Esophagus squamous epithelium (tissue), 5 donors: ENCODE measurements at regions not wholly inside any gene's neighbourhood (a gene's known extent, or its start where the extent isn't known, plus 50 kb on each side); places are given as distances from the start of the nearest gene placed in this dataset.

Experiments used
- DNase-seq: peaks from one replicate; lab custom pipeline; 2025; lab: John Stamatoyannopoulos, UW
- H3K27ac ChIP-seq, 4 donors: fragments of 200-600 bp; sonication (generic); one replicate each; pipeline ENCODE4 v1.5.1; 2016 to 2019; ENCODE audit warnings: mild to moderate bottlenecking in 1 of 4
- H3K27me3 ChIP-seq, 4 donors: fragments of 200-600 bp; sonication (generic); 1 replicate in 3 of 4; 2 replicates in 1 of 4; pipeline versions ENCODE4 v1.5.1 to v1.6.0; 2017 to 2021; ENCODE audit warnings: antibody characterized with exemption in 1 of 4
- H3K36me3 ChIP-seq, 3 donors: fragments of 200-600 bp; sonication (generic); one replicate each; pipeline ENCODE4 v1.5.1; 2016 to 2019
- H3K4me1 ChIP-seq, 3 donors: fragments of 200-600 bp; sonication (generic); one replicate each; pipeline ENCODE4 v1.5.1; 2017 to 2019
- H3K4me3 ChIP-seq, 4 donors: fragments of 200-600 bp; sonication (generic); 1 replicate in 3 of 4; 2 replicates in 1 of 4; pipeline ENCODE4 v1.5.1; 2016 to 2019; ENCODE audit warnings: mild to moderate bottlenecking in 2 of 4, moderate library complexity in 1 of 4
- H3K9me3 ChIP-seq, 3 donors: fragments of 200-600 bp; sonication (generic); one replicate each; pipeline ENCODE4 v1.5.1; 2016 to 2019
- CTCF ChIP-seq, 6 experiments: fragments of 450-650 bp in 4 of 6; fragments of 200-600 bp in 2 of 6; sonication (generic) in 2 of 6; IDR thresholded peaks; one replicate each; pipeline ENCODE4 v1.5.1; 2016 to 2019; ENCODE audit warnings: antibody characterized with exemption in 6 of 6, mild to moderate bottlenecking in 4 of 6, moderate library complexity in 4 of 6
- POLR2A ChIP-seq, 4 donors: fragments of 450-650 bp; IDR thresholded peaks; one replicate each; pipeline ENCODE4 v1.6.1; 2017; ENCODE audit warnings: antibody characterized with exemption in 4 of 4, mild to moderate bottlenecking in 4 of 4, moderate library complexity in 3 of 4
- WGBS, 2 donors: methylation state at CpG; one replicate each; pipeline ENCODE4 v1.1.5; 2018; 5-methylcytosine and 5-hydroxymethylcytosine counted together
- intact Hi-C: fragments of 100-400 bp; cut with DNase I; formaldehyde crosslinking; loops from one replicate; pipeline ENCODE4 v1.15.0; 2022
- donor health status: DM: yes; HTN: yes; CAD: no.

GRCh38 chr6:166824880-166825250, 131.5 kb downstream of the RNASET2 start:
- 73 to 86% methylated on average over 10 of the region's 10 CpGs for WGBS, 2 donors
- no peak overlapping the region for H3K27ac ChIP-seq

GRCh38 chr6:166824146-166824879, 132.0 kb downstream of the RNASET2 start:
- TF ChIP-seq POLR2A (IDR thresholded peaks at IDR 0.05) (no peak), CTCF (IDR thresholded peaks at IDR 0.05) (no peak)
- intact Hi-C loops: no loop called here

More at GRCh38 chr6:166824880-166825250, 131.5 kb downstream of the RNASET2 start:
- intact Hi-C loops: no loop called here
- Histone ChIP-seq H3K36me3 (no peaks in the 10 kb centered on the region), H3K4me1 (no peaks in the 10 kb centered on the region), H3K9me3 (no peaks in the 10 kb centered on the region), H3K27me3 (no peaks in the 10 kb centered on the region), H3K4me3 (no peak overlapping the region)
- no peak for TF ChIP-seq CTCF (IDR thresholded peaks at IDR 0.05)
- no peak for TF ChIP-seq POLR2A (IDR thresholded peaks at IDR 0.05)
- DNase-seq: no peak

GRCh38 chr6:166822609-166823008, 133.7 kb downstream of the RNASET2 start:
- no peak overlapping the region for H3K27ac ChIP-seq
- DNase-seq: no peak
- TF ChIP-seq CTCF (IDR thresholded peaks at IDR 0.05) (no peak), POLR2A (IDR thresholded peaks at IDR 0.05) (no peak)
- no peaks in the 10 kb centered on the region for H3K4me1 ChIP-seq
- intact Hi-C loops: no loop called here
- no peaks in the 10 kb centered on the region for H3K36me3 ChIP-seq
- no peaks in the 10 kb centered on the region for H3K9me3 ChIP-seq
- no peaks in the 10 kb centered on the region for H3K27me3 ChIP-seq
- 44 to 75% methylated on average over 1 of the region's 1 CpG for WGBS, 2 donors
- no peak overlapping the region for H3K4me3 ChIP-seq

More at GRCh38 chr6:166824146-166824879, 132.0 kb downstream of the RNASET2 start:
- 84 to 92% methylated on average over 9 to 10 of the region's 10 CpGs for WGBS, 2 donors
- no peaks in the 10 kb centered on the region for H3K36me3 ChIP-seq
- H3K4me1 ChIP-seq: no peaks in the 10 kb centered on the region
- DNase-seq: no peak
- no peak overlapping the region for H3K27ac ChIP-seq
- no peaks in the 10 kb centered on the region for H3K27me3 ChIP-seq
- no peaks in the 10 kb centered on the region for H3K9me3 ChIP-seq
- H3K4me3 ChIP-seq: no peak overlapping the region

GRCh38 chr6:166820483-166820882, 135.9 kb downstream of the RNASET2 start:
- H3K27ac ChIP-seq: no peak overlapping the region
- 88 to 95% methylated on average over 1 of the region's 1 CpG for WGBS, 2 donors
- intact Hi-C loops: no loop called here

More at GRCh38 chr6:166820483-166820882, 135.9 kb downstream of the RNASET2 start:
- no peak for DNase-seq
- Histone ChIP-seq H3K4me3 (no peak overlapping the region), H3K27me3 (no peaks in the 10 kb centered on the region), H3K36me3 (no peaks in the 10 kb centered on the region), H3K4me1 (no peaks in the 10 kb centered on the region), H3K9me3 (no peaks in the 10 kb centered on the region)
- TF ChIP-seq POLR2A (IDR thresholded peaks at IDR 0.05): no peak
- TF ChIP-seq CTCF (IDR thresholded peaks at IDR 0.05): no peak
